Endodermal cell (in vitro differentiated cells): ENCODE measurements at regions not wholly inside any gene's neighbourhood (a gene's known extent, or its start where the extent isn't known, plus 50 kb on each side); places are given as distances from the start of the nearest gene placed in this dataset.

ENCODE experiments used
- DNase-seq: peaks from one replicate; pipeline ENCODE4 v3.0.0-alpha.2; 2017
- H3K27ac ChIP-seq: 2 replicates; pipeline ENCODE4 v1.5.1; 2013; ENCODE audit warnings: mild to moderate bottlenecking, low read depth, low read length, moderate library complexity
- H3K27me3 ChIP-seq: 2 replicates; pipeline ENCODE4 v1.6.1; 2013; ENCODE audit warnings: mild to moderate bottlenecking, low read length, moderate library complexity; ENCODE audit not compliant: insufficient read depth, control insufficient read depth, poor library complexity, severe bottlenecking
- H3K36me3 ChIP-seq: 2 replicates; pipeline ENCODE4 v1.7.0; 2013; ENCODE audit warnings: mild to moderate bottlenecking, low read length, moderate library complexity; ENCODE audit not compliant: control insufficient read depth, insufficient read depth
- H3K4me1 ChIP-seq: one replicate; pipeline ENCODE4 v1.7.0; 2013; ENCODE audit warnings: low read length; ENCODE audit not compliant: control insufficient read depth, insufficient read depth
- H3K4me3 ChIP-seq: 2 replicates; pipeline ENCODE4 v1.5.1; 2013; ENCODE audit warnings: mild to moderate bottlenecking, low read length, moderate library complexity
- H3K9ac ChIP-seq: 2 replicates; pipeline ENCODE4 v1.6.1; 2013; ENCODE audit warnings: mild to moderate bottlenecking, low read length, moderate library complexity; ENCODE audit not compliant: poor library complexity, severe bottlenecking; ENCODE audit errors: extremely low read depth
- H3K9me3 ChIP-seq: 2 replicates; pipeline ENCODE4 v1.6.1; 2013; ENCODE audit warnings: mild to moderate bottlenecking, low read length, moderate library complexity; ENCODE audit not compliant: control insufficient read depth
- H3K27ac Mint-ChIP-seq: 2 replicates; pipeline ENCODE4 v1.8.0; 2020; ENCODE audit warnings: mixed read lengths
- H3K27me3 Mint-ChIP-seq: 2 replicates; pipeline ENCODE4 v1.8.0; 2021; ENCODE audit warnings: mild to moderate bottlenecking, mixed read lengths; ENCODE audit not compliant: insufficient read depth
- H3K36me3 Mint-ChIP-seq: 2 replicates; pipeline ENCODE4 v1.8.0; 2020; ENCODE audit warnings: low read depth, mixed read lengths
- H3K4me1 Mint-ChIP-seq: 2 replicates; pipeline ENCODE4 v1.8.0; 2020; ENCODE audit warnings: mixed read lengths
- H3K4me3 Mint-ChIP-seq: 2 replicates; pipeline ENCODE4 v1.8.0; 2020; ENCODE audit warnings: mild to moderate bottlenecking, moderate library complexity, mixed read lengths
- H3K9me3 Mint-ChIP-seq: 2 replicates; pipeline ENCODE4 v1.8.0; 2020; ENCODE audit warnings: mild to moderate bottlenecking, mixed read lengths
- WGBS, 2 experiments: methylation state at CpG; one replicate each; pipeline versions ENCODE4 v1.1.5 to v1.1.7; 2013; ENCODE audit warnings: missing lambda C conversion rate in 2 of 2, mixed read lengths in 1 of 2; ENCODE audit not compliant: insufficient coverage in 1 of 2, insufficient read length in 1 of 2; 5-methylcytosine and 5-hydroxymethylcytosine counted together
- TF ChIP-seq, protein P1 (sequence below): fragments of 200-600 bp; sonication (generic); conservative IDR thresholded peaks from 2 replicates; pipeline ENCODE4 v1.5.0; 2021; ENCODE audit warnings: antibody characterized with exemption, mild to moderate bottlenecking

DNA sequence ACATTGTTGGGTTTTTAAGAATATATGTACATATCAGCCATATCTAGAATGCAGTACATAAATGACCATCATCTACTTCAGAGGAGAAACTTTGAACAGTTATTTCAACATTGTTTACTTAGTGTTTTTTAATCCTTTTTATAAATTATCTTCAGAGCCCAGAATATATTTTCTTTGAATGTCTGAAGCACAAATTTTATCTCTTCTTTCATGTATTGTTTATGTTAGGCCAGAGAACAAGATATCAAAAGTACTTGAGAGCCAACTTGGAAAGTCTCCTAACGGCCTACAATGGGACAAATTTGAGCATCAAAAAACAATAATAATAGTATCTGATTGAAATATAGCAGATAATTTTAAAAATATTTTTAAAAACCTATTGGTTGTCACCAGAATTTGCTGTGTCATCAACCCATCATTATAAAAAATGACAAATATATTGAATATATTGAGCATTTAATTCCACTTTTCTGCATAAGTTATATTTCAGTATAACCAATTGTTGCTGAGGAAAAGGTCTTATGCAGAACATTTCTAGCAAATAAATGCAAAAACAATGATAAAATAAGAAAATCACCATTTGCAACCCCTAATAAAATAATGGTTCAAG lies 67.5 kb upstream of the CCNG1 start:
- Histone ChIP-seq H3K9ac (no peak overlapping the region), H3K9me3 (peaks cover 17% of the 10 kb centered on the region), H3K27ac (no peak overlapping the region), H3K27me3 (no peaks in the 10 kb centered on the region), H3K4me3 (no peak overlapping the region), H3K36me3 (no peaks in the 10 kb centered on the region), H3K4me1 (peaks cover 7% of the 10 kb centered on the region)
- TF ChIP-seq, protein P1, sequence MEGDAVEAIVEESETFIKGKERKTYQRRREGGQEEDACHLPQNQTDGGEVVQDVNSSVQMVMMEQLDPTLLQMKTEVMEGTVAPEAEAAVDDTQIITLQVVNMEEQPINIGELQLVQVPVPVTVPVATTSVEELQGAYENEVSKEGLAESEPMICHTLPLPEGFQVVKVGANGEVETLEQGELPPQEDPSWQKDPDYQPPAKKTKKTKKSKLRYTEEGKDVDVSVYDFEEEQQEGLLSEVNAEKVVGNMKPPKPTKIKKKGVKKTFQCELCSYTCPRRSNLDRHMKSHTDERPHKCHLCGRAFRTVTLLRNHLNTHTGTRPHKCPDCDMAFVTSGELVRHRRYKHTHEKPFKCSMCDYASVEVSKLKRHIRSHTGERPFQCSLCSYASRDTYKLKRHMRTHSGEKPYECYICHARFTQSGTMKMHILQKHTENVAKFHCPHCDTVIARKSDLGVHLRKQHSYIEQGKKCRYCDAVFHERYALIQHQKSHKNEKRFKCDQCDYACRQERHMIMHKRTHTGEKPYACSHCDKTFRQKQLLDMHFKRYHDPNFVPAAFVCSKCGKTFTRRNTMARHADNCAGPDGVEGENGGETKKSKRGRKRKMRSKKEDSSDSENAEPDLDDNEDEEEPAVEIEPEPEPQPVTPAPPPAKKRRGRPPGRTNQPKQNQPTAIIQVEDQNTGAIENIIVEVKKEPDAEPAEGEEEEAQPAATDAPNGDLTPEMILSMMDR = no peak
- H3K4me1 Mint-ChIP-seq = peaks cover 27% of the 10 kb centered on the region
- no peak for DNase-seq
- H3K27me3 Mint-ChIP-seq = no peaks in the 10 kb centered on the region
- peaks cover 5% of the 10 kb centered on the region for H3K36me3 Mint-ChIP-seq
- no CpG with 5 or more reads among the region's 1 CpG for WGBS, 2 experiments
- peaks cover 9% of the 10 kb centered on the region for H3K9me3 Mint-ChIP-seq
- no peak overlapping the region for H3K27ac Mint-ChIP-seq
- H3K4me3 Mint-ChIP-seq = no peak overlapping the region

DNA sequence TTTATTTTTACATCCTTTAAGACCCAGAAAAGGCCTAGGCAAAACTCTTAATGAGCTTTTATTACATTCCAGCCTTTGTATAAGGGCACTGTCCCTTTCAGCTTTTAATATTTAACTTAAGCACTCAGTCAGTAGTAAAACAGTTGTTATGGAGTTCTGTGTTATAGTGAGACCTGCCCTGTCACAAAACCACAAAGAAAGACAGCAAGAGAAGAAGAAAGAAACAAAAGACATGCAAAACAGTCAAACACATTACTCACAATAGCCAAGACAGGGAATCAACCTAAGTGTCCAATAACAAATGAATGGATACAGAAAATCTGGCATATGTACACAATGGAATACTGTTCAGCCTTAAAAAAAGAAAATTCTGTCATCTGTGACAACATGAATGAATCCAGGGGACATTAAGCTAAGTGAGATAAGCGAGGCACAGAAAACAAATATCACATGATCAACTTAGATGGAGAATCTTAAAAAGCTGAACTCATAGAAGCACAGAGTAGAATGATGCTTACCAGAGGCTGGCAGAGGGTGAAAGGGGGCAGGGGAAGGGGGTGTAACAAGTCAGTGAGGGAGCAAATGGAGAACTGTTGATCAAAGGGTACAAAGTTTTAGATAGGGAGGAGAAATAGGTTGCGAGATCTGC lies 63.8 kb upstream of the CCNG1 start:
- WGBS, 2 experiments = 67% methylated on average over 1 of the region's 2 CpGs; no CpG with 5 or more reads in 1 of the 2 experiments
- no peaks in the 10 kb centered on the region for H3K36me3 ChIP-seq
- peak overlapping the region; percentile 62 for H3K27ac ChIP-seq
- H3K9ac ChIP-seq = no peak overlapping the region
- no peaks in the 10 kb centered on the region for H3K27me3 ChIP-seq
- Mint-ChIP-seq H3K4me3 (no peak overlapping the region), H3K36me3 (no peaks in the 10 kb centered on the region), H3K27me3 (no peaks in the 10 kb centered on the region), H3K4me1 (peaks cover 41% of the 10 kb centered on the region), H3K27ac (peak overlapping the region; percentile 15), H3K9me3 (no peaks in the 10 kb centered on the region)
- peaks cover 3% of the 10 kb centered on the region for H3K9me3 ChIP-seq
- peak overlapping the region; percentile 3 for H3K4me3 ChIP-seq
- no peak for DNase-seq
- peaks cover 15% of the 10 kb centered on the region for H3K4me1 ChIP-seq
- TF ChIP-seq, protein P1 = no peak

DNA sequence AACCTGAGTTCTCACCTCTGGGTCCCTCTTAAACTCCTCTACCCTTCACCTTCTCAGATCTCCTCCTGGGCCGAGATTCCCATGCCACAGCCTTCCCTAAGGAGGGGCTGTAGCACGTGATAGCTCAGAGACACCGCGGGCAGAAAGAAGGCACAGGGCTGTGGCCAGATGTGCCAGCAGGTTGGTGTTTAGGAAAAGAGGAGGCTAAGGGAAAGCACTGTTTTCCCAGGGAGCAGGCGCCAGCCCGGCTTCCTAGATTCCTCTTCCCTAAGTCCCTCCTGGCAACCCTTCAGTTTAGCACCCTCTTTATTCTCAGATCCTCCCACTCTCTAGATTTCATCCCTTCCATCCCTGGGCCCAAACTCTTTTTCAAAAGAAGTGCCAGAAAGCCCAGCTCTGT lies 59.4 kb upstream of the CCNG1 start:
- TF ChIP-seq, protein P1 = no peak
- Histone ChIP-seq H3K9me3 (no peaks in the 10 kb centered on the region), H3K4me1 (peaks cover 17% of the 10 kb centered on the region), H3K27me3 (no peaks in the 10 kb centered on the region), H3K36me3 (no peaks in the 10 kb centered on the region), H3K9ac (no peak overlapping the region), H3K4me3 (no peak overlapping the region), H3K27ac (no peak overlapping the region)
- Mint-ChIP-seq H3K36me3 (no peaks in the 10 kb centered on the region), H3K4me1 (peaks cover 40% of the 10 kb centered on the region), H3K9me3 (peaks cover 3% of the 10 kb centered on the region), H3K27ac (peak overlapping the region; percentile 75), H3K27me3 (no peaks in the 10 kb centered on the region), H3K4me3 (no peak overlapping the region)
- 79 to 90% methylated on average over 2 to 6 of the region's 6 CpGs for WGBS, 2 experiments
- DNase-seq = peak; percentile 55
